MCF 10A (cell line): ENCODE measurements at regions not wholly inside any gene's neighbourhood (a gene's known extent, or its start where the extent isn't known, plus 50 kb on each side); places are given as distances from the start of the nearest gene placed in this dataset.

ENCODE experiments used
- BruUV-seq: library from RNA; stranded (reverse); fragments of 400-500 nt; replicated peaks from 2 replicates; lab custom pipeline; 2021; lab: Mats Ljungman, UMichigan
- CTCF ChIA-PET: fragments of 300-600 bp; sonication (Branson Sonifier 250); formaldehyde crosslinking; extraction: SDS; loops from one replicate; lab custom pipeline; 2021; ENCODE audit warnings: antibody characterized with exemption, inconsistent platforms; lab: Yijun Ruan, JAX
- POLR2A ChIA-PET: fragments of 300-600, 350-650 bp; sonication (Branson Sonifier 250); formaldehyde crosslinking; extraction: SDS; loops from one replicate; lab custom pipeline; 2020; ENCODE audit warnings: antibody characterized with exemption, inconsistent platforms; lab: Yijun Ruan, JAX
- DNase-seq: peaks from one replicate; pipeline ENCODE4 v3.0.0-alpha.2; 2018; ENCODE audit not compliant: unreplicated experiment
- H3K27ac Mint-ChIP-seq: one replicate; pipeline ENCODE4 v1.8.0; 2022; ENCODE audit warnings: mild to moderate bottlenecking, low read depth, mixed read lengths; ENCODE audit not compliant: unreplicated experiment
- H3K27me3 Mint-ChIP-seq: one replicate; pipeline ENCODE4 v1.8.0; 2022; ENCODE audit warnings: mixed read lengths; ENCODE audit not compliant: insufficient read depth, unreplicated experiment
- H3K36me3 Mint-ChIP-seq: one replicate; pipeline ENCODE4 v1.8.0; 2022; ENCODE audit warnings: mild to moderate bottlenecking, moderate library complexity, mixed read lengths; ENCODE audit not compliant: insufficient read depth, unreplicated experiment
- H3K4me1 Mint-ChIP-seq: one replicate; pipeline ENCODE4 v1.8.0; 2022; ENCODE audit warnings: mixed read lengths; ENCODE audit not compliant: insufficient read depth, unreplicated experiment
- H3K4me3 Mint-ChIP-seq: one replicate; pipeline ENCODE4 v1.8.0; 2022; ENCODE audit warnings: mild to moderate bottlenecking, moderate library complexity, mixed read lengths; ENCODE audit not compliant: unreplicated experiment
- H3K9me3 Mint-ChIP-seq: one replicate; pipeline ENCODE4 v1.8.0; 2022; ENCODE audit warnings: mixed read lengths; ENCODE audit not compliant: unreplicated experiment
- CTCF ChIP-seq: fragments of 200-600 bp; IDR thresholded peaks from one replicate; pipeline ENCODE4 v1.8.0; 2022; ENCODE audit warnings: antibody characterized with exemption, mild to moderate bottlenecking; ENCODE audit not compliant: unreplicated experiment
- intact Hi-C: fragments of 100-400 bp; cut with micrococcal nuclease; formaldehyde crosslinking; loops from 2 replicates; pipeline ENCODE4 v1.14.1; 2022

- POLR2A ChIA-PET: no interaction called here
- Mint-ChIP-seq H3K36me3 (no peaks in the 10 kb centered on the region), H3K4me1 (no peaks in the 10 kb centered on the region), H3K27me3 (no peaks in the 10 kb centered on the region), H3K9me3 (no peaks in the 10 kb centered on the region), H3K4me3 (no peak overlapping the region), H3K27ac (no peak overlapping the region)
- CTCF ChIA-PET: no interaction called here
- no peak for TF ChIP-seq CTCF
- DNase-seq: no peak
- no TSS peak for BruUV-seq
- intact Hi-C loops: no loop called here
These were observed 827.2 kb upstream of the ATXN8OS start for GRCh38 chr13:69280399-69280798.

- Mint-ChIP-seq H3K4me1 (peaks cover 1% of the 10 kb centered on the region), H3K4me3 (no peak overlapping the region), H3K36me3 (no peaks in the 10 kb centered on the region), H3K9me3 (no peaks in the 10 kb centered on the region), H3K27me3 (no peaks in the 10 kb centered on the region), H3K27ac (no peak overlapping the region)
- POLR2A ChIA-PET: no interaction called here
- no TSS peak for BruUV-seq
- no peak for TF ChIP-seq CTCF
- CTCF ChIA-PET: interaction anchor here (1.2 kb wide), 1 partner anchor 975 kb away, joined by 3 read pairs; no protein-coding TSS in a partner anchor
- intact Hi-C loops: no loop called here
- DNase-seq: no peak
These were observed 828.4 kb upstream of the ATXN8OS start for GRCh38 chr13:69279213-69279612.

GRCh38 chr13:69274231-69274630 is 833.4 kb upstream of the ATXN8OS start:
- H3K4me3 Mint-ChIP-seq: no peak overlapping the region
- TF ChIP-seq CTCF: no peak
- no TSS peak for BruUV-seq
- H3K27me3 Mint-ChIP-seq: no peaks in the 10 kb centered on the region
- no peak overlapping the region for H3K27ac Mint-ChIP-seq
- intact Hi-C loops: no loop called here
- no peaks in the 10 kb centered on the region for H3K36me3 Mint-ChIP-seq
- ChIA-PET POLR2A (no interaction called here), CTCF (no interaction called here)
- H3K4me1 Mint-ChIP-seq: peaks cover 5% of the 10 kb centered on the region
- DNase-seq: peak; percentile 56
- no peaks in the 10 kb centered on the region for H3K9me3 Mint-ChIP-seq

- POLR2A ChIA-PET: no interaction called here
These were observed 843.0 kb upstream of the ATXN8OS start for GRCh38 chr13:69264362-69265334.

More at GRCh38 chr13:69264362-69265334, 843.0 kb upstream of the ATXN8OS start:
- CTCF ChIA-PET: interaction anchor here (1.0 kb wide), 1 partner anchor 30 kb away, joined by 3 read pairs; no protein-coding TSS in a partner anchor
- Mint-ChIP-seq H3K36me3 (no peaks in the 10 kb centered on the region), H3K27ac (no peak overlapping the region), H3K9me3 (peaks cover 21% of the 10 kb centered on the region), H3K4me1 (peaks cover 5% of the 10 kb centered on the region), H3K4me3 (no peak overlapping the region), H3K27me3 (no peaks in the 10 kb centered on the region)
- peak; percentile 48 for DNase-seq
- intact Hi-C loops: no loop called here
- TF ChIP-seq CTCF: no peak
- no TSS peak for BruUV-seq
